HG03565 (cell line): ENCODE measurements at regions not wholly inside any gene's neighbourhood (a gene's known extent, or its start where the extent isn't known, plus 50 kb on each side); places are given as distances from the start of the nearest gene placed in this dataset.
"Not testable (repeated sequence)": the region's sequence is repeated elsewhere in the genome, so short reads cannot be mapped to it uniquely, and the experiment has no call there.

ENCODE experiments used
- ATAC-seq: cut with Tn5 transposase; IDR thresholded peaks from one replicate; pipeline ENCODE4 v1.9.1; 2021; ENCODE audit warnings: mild to moderate bottlenecking, moderate library complexity; ENCODE audit not compliant: unreplicated experiment

DNA sequence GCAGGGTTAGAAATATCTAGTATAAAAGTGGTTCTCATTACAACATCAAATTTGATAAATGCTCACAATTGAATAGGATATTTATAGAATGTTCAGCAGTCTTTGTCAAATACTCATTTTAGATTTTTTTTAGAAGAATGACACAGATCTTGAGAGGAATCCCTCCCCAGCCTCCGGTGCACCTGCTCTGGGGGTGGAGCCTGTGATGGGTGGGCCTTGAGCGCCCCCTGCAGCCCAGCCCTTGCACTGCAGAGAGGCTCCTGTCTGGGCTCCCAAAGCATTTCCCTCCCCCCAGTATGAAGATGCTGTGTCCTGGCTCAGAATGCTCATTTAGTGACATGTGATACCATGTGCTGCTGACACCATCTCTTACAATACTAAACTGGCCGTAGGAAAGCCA, 792.3 kb downstream of the TMEM121 start:
- ATAC-seq = no peak

DNA sequence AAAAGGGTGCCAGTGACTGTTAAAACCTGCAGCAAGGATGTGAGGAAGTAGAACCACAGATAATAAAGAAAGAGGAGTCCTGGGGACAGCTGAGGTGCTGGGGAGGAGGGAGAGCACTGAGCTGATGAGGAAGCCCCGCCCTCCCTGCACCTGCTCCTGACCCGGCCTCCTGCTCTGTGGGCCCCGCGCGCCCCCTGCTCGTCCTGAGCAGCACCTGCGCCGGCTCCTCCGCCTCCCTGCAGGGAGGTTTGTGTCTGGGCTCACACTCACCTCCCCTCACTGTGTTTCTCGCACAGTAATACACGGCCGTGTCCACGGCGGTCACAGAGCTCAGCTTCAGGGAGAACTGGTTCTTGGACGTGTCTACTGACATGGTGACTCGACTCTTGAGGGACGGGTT, 797.6 kb downstream of the TMEM121 start:
- ATAC-seq = not testable (repeated sequence)

DNA sequence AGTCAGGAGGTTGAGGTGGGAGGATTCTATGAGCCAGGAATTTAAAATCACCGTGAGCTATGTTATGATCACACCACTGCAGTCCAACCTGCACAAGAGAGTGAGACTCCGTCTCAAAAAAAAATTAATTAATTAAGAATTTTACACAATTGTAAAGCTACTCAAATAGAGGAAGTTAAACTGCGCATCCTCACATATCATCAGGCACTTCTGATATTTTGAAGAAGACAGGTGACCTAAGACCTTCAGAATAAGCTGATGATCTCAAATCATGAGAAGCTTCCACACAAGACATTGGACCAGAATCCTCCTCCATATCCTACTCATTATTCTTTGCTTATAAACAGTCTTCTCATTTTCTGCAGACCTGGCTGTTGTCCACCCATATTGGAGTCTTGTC, 800.9 kb downstream of the TMEM121 start:
- ATAC-seq = no peak

DNA sequence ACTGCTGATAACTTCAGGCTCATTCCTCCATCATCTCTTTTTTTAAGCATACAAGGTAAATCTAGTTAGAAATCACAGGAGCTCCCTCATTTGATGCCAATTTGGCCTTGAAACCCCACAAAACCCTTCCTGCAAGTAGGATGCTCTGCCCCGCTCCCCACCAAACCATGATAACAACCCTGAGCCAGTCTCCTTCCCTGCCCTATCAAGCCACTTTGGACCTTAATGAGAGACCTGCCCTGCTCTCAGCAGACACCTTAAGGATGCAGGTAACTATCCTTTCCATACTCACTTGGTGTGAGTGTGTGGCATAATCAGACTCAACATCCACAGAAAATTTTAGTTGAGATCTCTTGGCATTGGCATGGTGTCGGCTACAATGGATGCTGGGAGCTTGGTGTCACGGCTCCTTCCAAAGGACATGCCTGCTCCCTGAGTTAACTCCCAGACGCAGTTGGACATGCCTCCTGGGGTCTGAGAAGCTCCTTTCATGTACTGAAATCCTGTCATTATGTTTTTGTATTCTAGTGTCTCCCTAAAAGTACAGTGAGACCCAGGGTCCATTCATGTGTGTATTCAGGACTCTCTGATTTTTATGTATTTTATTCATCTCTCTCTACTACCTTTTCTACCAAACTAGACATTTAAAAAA, 801.4 kb downstream of the TMEM121 start:
- not testable (repeated sequence) for ATAC-seq

DNA sequence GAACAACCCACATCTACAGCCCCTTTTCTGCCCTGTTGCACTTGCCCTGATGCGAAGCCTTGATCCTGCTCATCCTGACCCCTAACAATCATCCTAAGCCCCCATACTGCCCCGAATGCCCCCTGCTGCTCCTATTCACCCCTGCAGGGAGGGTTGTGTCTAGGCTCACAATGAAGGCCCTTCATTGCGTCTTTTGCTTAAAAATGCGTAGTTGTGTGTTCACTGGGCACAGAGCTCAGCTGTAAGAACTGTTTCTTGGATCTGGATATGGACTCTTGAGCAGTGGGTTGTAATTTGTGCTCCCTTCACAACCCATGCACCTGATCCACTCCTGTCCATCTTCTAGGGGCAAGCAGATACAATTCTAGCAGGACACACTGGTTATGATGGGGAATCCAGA, 802.9 kb downstream of the TMEM121 start:
- not testable (repeated sequence) for ATAC-seq

DNA sequence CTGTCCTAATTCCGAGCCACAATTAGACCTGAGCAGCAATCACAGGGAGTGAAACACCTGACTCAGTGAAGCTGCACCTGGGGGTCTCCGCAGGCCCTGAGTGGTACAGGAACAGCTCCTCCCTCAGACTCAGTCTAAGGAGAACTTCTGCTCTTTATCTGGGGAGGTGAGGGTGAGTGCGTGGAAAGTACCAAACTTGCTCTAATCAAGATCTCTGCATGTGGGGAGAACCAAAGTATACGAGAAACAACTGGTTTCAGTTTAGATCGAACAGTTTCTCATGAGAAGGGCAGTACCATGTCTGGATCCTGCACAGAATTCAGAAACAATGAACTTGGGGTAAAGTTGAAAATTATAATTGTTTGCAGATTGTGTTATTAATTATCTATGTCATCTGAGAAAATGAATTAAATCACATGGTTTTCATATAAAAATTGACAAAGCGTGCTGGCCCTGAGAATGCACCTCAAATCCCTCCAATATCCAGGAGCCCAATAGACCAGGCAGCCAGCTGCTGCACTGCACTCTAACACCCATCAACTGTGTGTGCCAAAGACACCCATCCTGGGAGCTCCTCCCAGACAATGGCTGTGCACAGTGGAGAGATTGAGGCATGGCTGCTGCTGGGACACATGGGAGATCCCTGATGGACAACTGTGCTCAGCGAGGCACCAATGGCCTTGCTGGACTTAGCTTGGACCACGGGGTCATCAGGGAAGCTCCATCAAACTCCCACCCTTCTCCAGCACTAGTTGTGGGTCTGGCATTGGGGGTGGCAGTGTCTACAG, 803.8 kb downstream of the TMEM121 start:
- ATAC-seq = not testable (repeated sequence)

DNA sequence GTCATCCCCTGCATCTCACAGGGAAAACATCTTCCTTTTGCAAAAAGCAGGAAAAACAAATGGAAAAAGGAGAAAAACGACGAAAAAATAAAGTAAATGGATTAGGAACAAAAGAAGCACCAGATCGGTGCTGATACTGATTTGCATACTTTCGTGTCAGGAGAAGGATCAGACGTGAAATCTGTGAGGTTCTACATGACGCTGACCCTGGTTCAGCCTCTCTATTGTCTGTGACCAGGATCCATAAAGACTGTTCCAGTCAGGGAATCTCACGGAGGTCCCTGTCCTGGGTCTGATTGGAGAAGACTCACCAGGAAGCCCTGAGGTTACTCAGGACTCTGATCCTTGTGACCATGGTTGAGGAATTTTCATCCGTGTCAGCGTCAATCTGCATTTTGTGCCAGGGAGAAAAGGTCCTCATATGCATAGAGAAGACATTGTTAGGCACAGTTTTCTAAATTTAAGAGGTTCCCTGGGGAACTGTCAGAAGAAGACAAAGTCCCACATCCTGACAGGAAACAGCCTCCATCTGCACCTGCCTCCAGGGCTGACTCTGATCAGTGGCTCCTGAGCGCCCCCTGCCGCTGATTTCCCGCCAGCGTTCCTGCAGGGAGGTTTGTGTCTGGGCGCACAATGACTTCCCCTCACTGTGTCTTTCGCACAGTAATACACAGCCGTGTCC, 808.2 kb downstream of the TMEM121 start:
- not testable (repeated sequence) for ATAC-seq

DNA sequence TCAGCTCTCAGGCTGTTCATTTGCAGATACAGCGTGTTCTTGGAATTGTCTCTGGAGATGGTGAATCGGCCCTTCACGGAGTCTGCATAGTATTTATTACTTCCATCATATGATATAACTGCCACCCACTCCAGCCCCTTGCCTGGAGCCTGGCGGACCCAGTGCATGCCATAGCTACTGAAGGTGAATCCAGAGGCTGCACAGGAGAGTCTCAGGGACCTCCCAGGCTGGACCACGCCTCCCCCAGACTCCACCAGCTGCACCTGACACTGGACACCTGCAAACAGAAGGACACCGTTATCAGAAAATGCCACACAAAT, 808.7 kb downstream of the TMEM121 start:
- ATAC-seq = not testable (repeated sequence)

DNA sequence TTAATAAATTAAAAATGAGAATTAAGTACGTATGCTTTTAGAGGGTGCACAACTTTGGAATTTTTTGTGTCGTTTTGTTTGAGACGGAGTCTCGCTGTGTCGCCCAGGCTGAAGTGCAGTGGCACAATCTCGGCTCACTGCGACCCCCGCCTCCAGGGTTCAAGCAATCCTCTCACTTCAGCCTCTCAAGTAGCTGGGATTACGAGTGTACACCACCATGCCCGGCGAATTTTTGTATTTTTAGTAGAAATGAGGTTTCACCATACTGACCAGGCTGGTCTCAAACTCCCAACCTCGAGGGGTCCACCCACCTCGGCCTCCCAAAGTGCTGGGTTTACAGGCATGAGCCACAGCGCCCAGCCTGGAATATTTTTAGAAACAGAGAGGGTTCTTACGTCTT, 812.4 kb downstream of the TMEM121 start:
- ATAC-seq = not testable (repeated sequence)

DNA sequence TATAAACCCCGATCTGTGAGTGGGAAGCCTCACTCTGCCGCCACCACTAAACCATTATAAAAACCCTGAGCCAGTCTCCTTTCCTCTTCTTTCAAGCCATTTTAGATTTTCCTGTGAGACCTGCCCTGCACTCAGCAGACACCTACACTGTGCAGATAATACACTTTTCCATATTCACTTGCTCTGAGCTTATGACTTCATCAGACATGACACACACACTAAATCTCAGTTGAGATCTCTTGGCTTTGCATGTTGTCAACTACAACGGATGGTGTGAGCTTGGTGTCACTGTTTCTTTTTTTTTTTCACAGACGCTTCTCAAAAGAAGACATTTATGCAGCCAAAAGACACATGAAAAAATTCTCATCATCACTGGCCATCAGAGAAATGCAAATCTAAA, 814.3 kb downstream of the TMEM121 start:
- not testable (repeated sequence) for ATAC-seq

DNA sequence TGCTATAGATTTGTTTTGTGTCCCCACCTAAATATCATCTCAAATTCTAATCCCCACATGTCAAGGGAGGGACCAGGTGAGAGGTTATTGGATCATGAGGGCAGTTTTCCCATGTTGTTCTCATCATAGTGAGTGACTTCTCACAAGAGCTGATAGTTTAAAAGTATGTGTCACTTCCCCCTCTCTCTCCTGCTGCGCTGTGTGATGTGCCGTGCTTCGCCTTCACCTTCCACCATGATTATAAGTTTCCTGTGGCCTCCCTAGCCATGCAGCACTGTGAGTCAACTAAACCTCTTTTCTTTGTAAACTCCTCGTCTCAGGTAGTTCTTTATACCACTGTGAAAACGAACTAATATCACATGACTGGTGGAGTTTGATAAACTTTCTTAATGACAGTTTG, 814.8 kb downstream of the TMEM121 start:
- ATAC-seq = not testable (repeated sequence)

DNA sequence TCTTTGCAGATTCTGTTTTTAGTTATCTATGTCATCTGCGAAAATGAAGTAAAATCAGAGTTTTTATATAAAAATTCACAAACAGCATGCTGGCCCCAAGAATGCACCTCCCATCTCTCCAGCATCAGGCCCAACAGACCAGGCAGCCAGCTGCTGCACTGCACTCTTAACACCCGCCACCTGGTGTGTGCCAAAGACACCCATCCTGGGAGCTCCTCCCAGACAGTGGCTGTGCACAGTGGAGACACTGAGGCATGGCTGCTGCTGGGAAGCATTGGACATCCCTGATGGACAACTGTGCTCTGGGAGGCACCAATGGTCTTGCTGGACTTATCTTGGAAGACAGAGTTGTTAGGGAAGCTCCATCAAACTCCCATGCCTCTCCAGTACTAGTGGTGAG, 817.2 kb downstream of the TMEM121 start:
- ATAC-seq = no peak

DNA sequence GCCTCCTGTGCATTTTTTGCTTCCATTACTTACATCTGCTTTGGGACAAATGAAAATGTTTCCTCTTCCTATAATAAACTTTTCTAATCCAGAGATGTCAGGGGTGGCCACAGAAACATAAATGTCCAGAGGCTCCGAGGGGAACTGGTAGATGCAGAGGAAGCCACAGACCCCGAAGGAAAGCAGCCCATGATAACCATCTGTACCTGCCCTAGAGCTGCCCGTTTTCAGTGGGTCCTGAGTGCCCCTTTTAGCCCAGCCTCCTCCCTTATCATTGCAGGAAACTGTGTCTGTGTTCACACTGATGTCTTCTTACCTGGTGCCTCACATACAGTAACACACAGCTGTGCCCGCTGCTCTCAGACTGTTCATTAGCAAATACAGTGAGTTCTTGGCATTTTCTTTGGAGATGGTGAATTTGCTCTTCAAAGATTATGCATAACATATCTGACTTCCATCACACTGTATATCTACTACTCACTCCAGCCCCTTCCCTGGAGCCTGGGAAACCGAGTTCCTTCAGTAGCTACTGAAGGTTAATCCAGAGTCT, 817.8 kb downstream of the TMEM121 start:
- not testable (repeated sequence) for ATAC-seq

DNA sequence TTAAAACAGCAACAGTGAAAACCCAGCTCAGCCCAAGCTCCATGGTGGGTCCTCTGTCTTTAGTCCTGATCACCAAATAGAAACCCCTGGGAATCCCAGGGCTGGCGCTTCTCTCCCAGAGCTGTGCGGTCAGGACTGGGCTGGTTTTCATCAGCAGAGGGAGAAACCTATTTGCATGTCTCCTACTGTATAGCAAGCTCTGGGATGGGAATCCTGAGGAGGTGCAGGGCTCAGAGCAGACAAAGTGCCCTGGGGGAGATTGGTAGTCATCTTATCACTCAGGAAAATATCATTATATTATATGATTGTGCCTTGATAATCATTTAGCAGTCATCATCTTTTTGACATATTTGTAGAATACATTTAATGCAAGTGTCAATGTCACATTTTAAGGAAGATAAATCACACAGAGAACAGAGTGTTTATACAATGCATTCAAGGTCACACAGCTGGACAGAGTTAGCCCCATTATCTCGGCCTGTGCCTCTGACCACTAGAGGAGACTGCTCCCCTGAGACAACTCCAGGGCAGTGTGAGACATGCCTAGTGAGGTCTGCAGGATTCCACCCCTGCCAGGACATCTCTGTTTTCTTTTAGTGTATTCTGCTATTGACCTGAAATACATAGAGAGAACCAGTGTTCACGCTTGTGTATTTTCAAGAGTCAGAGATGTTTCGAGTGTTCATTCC, 818.6 kb downstream of the TMEM121 start:
- not testable (repeated sequence) for ATAC-seq

DNA sequence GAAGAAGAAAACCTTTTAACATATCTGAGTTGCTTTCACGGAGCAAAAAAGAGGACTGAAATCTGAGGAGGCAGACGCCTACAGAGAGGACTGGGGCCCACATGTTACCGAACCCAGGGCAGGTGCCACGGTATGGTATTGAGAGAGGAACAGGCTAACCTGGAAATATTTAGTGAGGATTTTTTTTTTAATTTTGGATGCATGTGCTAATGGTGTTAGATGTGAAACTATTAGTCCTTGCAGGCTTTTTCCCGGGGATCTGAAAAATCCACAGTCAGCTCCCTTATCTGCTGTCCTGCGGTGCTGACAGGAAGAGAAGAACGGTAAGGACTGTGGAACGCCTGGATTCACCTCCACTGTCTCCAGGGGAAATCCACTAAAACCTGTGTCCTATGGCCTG, 819.7 kb downstream of the TMEM121 start:
- ATAC-seq = no peak

DNA sequence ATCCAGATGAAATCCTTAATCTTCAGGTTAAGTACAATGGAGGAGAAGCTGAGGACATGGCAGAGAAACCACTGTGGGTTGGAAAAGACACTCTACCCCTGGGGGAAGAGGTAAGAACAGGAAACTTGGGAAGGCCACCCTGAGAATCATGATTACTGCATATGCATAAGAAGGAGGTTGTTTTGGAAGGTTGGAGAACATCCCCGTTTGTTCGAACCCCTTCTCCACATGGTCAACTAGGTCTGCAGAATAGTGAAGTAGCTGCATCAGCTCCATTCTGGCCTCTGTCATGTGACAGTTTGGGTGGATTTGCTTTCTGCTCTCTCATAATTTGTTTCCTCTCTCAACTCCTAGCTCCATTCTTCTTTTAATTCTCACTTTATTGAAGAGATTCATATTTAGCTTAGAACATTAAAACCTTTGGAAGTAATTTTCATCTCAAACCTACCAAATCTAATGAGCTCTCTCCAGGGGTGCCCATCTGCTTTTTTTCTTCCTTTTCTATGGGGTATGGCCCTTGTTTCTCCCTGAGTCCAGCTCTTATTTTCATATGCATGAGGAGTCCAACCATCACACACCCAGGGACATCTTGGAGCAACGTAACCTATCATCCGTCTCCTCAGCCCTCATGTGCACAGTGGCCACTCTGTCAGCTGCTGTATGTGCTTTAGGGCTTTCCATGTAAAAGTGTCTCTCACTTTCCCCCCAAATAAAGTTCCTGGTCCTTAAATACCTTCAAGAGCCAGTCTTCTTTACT, 820.3 kb downstream of the TMEM121 start:
- no peak for ATAC-seq

DNA sequence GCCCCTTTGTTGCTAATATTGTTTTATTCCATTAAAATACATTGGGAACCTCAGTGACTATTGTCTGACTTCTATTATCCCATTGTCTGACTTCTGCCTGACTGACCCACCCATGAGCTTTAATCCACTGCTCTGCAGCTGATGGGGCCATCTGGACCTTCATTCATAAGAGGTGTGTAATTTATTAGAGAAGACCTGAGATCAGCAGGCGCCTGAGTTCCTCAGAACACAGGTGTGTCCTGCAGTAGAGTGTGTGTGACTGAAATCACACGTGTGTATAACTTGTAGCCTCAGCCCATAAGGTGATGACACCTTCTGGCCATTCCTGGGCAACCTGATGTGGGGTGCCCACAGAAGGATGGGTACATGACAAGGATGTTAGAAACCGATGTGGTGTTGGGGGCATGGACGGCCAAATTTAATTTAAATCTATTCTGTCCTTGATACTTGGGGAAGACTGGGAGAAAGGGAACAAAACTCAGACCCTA, 821.0 kb downstream of the TMEM121 start:
- ATAC-seq = no peak

DNA sequence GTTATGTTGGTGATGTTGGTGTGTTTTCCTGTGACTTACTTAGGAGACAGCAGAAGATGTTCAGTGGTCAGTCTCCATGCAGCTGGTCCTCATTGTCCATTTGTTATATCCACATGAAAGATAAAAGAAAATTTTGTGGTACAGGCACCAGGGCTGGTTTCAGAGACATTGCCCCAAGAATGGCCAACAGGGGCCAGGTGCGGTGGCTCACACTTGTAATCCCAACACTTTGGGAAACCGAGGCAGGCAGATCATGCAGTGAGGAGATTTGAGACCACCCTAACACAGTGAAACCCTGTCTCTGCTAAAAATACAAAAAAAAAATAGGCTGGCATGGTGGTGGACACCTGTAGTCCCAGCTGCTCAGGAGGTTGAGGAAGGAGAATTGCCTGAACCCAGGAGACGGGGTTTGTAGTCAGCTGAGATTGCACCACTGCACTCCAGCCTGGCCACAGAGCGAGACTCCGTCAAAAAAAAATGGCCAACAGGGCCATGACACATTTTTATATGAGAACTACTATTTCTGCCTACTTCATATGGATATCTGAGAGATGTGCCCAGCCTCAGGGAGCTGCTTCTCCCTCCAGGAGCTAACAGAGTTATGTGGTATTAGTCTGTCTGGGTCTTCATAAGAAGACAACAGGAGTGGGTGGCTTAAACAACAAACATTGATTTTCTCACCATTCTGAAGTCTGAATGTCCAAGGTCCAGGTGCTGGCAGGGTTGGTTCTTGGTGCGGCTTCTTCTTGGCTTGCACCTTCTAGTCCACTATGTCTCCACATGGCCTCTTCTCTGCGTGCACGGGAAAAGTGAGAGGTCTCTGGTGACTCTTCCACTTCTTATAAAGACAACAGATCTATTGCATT, 821.7 kb downstream of the TMEM121 start:
- ATAC-seq = no peak

DNA sequence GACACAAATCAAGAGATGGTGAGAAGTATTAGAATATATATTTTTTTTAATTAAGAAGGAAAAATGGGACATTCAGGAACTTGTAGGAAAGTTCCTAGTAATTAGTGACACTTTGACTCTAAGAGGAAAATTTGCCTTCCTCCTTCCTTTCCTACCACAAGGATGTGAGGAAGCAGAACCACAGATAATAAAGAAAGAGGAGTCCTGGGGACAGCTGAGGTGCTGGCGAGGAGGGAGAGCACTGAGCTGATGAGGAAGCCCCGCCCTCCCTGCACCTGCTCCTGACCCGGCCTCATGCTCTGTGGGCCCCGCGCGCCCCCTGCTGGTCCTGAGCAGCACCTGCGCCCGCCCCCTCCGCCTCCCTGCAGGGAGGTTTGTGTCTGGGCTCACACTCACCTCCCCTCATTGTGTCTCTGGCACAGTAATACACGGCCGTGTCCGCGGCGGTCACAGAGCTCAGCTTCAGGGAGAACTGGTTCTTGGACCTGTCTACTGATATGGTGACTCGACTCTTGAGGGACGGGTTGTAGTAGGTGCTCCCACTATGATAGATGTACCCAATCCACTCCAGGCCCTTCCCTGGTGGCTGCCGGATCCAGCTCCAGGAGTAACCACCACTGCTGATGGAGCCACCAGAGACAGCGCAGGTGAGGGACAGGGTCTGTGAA, 822.6 kb downstream of the TMEM121 start:
- ATAC-seq = not testable (repeated sequence)
